Panc1 (cell line): ENCODE measurements at regions not wholly inside any gene's neighbourhood (a gene's known extent, or its start where the extent isn't known, plus 50 kb on each side); places are given as distances from the start of the nearest gene placed in this dataset.

Experiments used
- ATAC-seq: fragments of 200-7000 bp; cut with Tn5 transposase; 2 replicates; pipeline ENCODE4 v1.9.1; 2020; ENCODE audit warnings: mild to moderate bottlenecking, moderate library complexity
- BruUV-seq: library from RNA; stranded (reverse); fragments of 400-500 nt; replicated peaks from 2 replicates; lab custom pipeline; 2021; lab: Mats Ljungman, UMichigan
- CTCF ChIA-PET: fragments of 300-600 bp; sonication (Branson Sonifier 250); formaldehyde crosslinking; loops from one replicate; lab custom pipeline; 2022; ENCODE audit warnings: antibody characterized with exemption; lab: Charles Lee
- POLR2A ChIA-PET: fragments of 300-600 bp; sonication (Branson Sonifier 250); formaldehyde crosslinking; loops from one replicate; lab custom pipeline; 2022; ENCODE audit warnings: antibody characterized with exemption; lab: Charles Lee
- DNase-seq: peaks from one replicate; pipeline ENCODE4 v3.0.0-alpha.2; 2010; ENCODE audit warnings: low read depth, low spot score
- H3K27ac ChIP-seq: 2 replicates; pipeline ENCODE4 v1.5.1; 2011; ENCODE audit warnings: mild to moderate bottlenecking, low read length, inconsistent platforms
- H3K27me3 ChIP-seq: fragments of 200-500 bp; sonication (Bioruptor generic); 2 replicates; pipeline ENCODE4 v1.6.0; 2014; ENCODE audit warnings: low read length, inconsistent platforms; ENCODE audit not compliant: control insufficient read depth, insufficient read depth
- H3K36me3 ChIP-seq: fragments of 200-500 bp; sonication (Bioruptor generic); 2 replicates; pipeline ENCODE4 v1.5.1; 2014; ENCODE audit warnings: inconsistent platforms, mild to moderate bottlenecking, low read length, moderate library complexity; ENCODE audit not compliant: control insufficient read depth, insufficient read depth
- H3K4me1 ChIP-seq: 2 replicates; pipeline ENCODE4 v1.5.1; 2011; ENCODE audit warnings: inconsistent platforms, mild to moderate bottlenecking, low read length, moderate library complexity; ENCODE audit not compliant: control insufficient read depth, insufficient read depth
- H3K4me3 ChIP-seq, 2 experiments: 2 replicates each; pipeline ENCODE4 v1.5.1; 2011 to 2012; ENCODE audit warnings: low read depth in 2 of 2, low read length in 2 of 2, mild to moderate bottlenecking in 2 of 2, inconsistent platforms in 1 of 2, moderate library complexity in 1 of 2
- H3K9me3 ChIP-seq: fragments of 200-500 bp; sonication (Bioruptor generic); 2 replicates; pipeline ENCODE4 v1.5.1; 2014; ENCODE audit warnings: low read depth, mild to moderate bottlenecking, inconsistent platforms, low read length, moderate library complexity; ENCODE audit not compliant: control insufficient read depth, insufficient read depth
- CTCF ChIP-seq: fragments of 450-650 bp; IDR thresholded peaks from 2 replicates; pipeline ENCODE4 v1.5.1; 2017; ENCODE audit warnings: mild to moderate bottlenecking
- POLR2AphosphoS5 ChIP-seq: IDR thresholded peaks from 2 replicates; pipeline ENCODE4 v1.6.1; 2012; ENCODE audit warnings: mild to moderate bottlenecking, low read depth, low read length, moderate library complexity
- REST ChIP-seq, 2 experiments: IDR thresholded peaks; 2 replicates each; pipeline ENCODE4 v1.6.1; 2011 to 2012; ENCODE audit warnings: low read depth in 2 of 2, control low read depth in 1 of 2, low read length in 1 of 2, mild to moderate bottlenecking in 1 of 2, moderate library complexity in 1 of 2; ENCODE audit not compliant: insufficient read depth in 1 of 2
- SIN3A ChIP-seq: IDR thresholded peaks from 2 replicates; pipeline ENCODE4 v1.6.1; 2012; ENCODE audit warnings: low read depth, mild to moderate bottlenecking, low read length, moderate library complexity, borderline replicate concordance; ENCODE audit not compliant: insufficient read depth
- TCF7L2 ChIP-seq: IDR thresholded peaks from 2 replicates; pipeline ENCODE4 v1.6.1; 2011; ENCODE audit warnings: mild to moderate bottlenecking, low read depth, low read length, inconsistent platforms
- in situ Hi-C: cut with HindIII; loops from 2 replicates; pipeline ENCODE4 v1.10.0; 2016; ENCODE audit warnings: low sequenced_read_pairs, low pct_unique_long_range_greater_than_20kb
- intact Hi-C: fragments of 100-400 bp; cut with micrococcal nuclease; formaldehyde crosslinking; loops from one replicate; pipeline ENCODE4 v1.10.0; 2022; ENCODE audit not compliant: unreplicated experiment

- Histone ChIP-seq H3K27me3 (no peaks in the 10 kb centered on the region), H3K4me1 (no peaks in the 10 kb centered on the region), H3K36me3 (no peaks in the 10 kb centered on the region), H3K9me3 (no peaks in the 10 kb centered on the region), H3K4me3 (no peak overlapping the region), H3K27ac (no peak overlapping the region)
- CTCF ChIA-PET, result no interaction called here
- POLR2A ChIA-PET, result no interaction called here
- in situ Hi-C loops, result no loop called here
- intact Hi-C loops, result no loop called here
- TF ChIP-seq TCF7L2 (no peak), CTCF (no peak), REST (IDR thresholded peaks at IDR 0.05; ENCODE audit: insufficient read depth in 1 of 2, low read depth in 2 of 2, low read length in 1 of 2) (no peak), SIN3A (no peak)
- ATAC-seq, result no peak
- no TSS peak for BruUV-seq
- DNase-seq, result no peak
These were observed 85.6 kb upstream of the SPOPL start for GRCh38 chr2:138415985-138416384.

GRCh38 chr2:138418453-138418852, 83.1 kb upstream of the SPOPL start:
- Histone ChIP-seq H3K9me3 (no peaks in the 10 kb centered on the region), H3K27ac (no peak overlapping the region), H3K27me3 (no peaks in the 10 kb centered on the region), H3K4me1 (peaks cover 2% of the 10 kb centered on the region; the same call in 1 of the 2 replicates), H3K36me3 (no peaks in the 10 kb centered on the region; the same call in 1 of the 2 replicates), H3K4me3 (no peak overlapping the region)
- POLR2A ChIA-PET, result no interaction called here
- CTCF ChIA-PET, result no interaction called here
- no peak for TF ChIP-seq POLR2AphosphoS5
- no peak for TF ChIP-seq REST (IDR thresholded peaks at IDR 0.05; ENCODE audit: insufficient read depth in 1 of 2, low read depth in 2 of 2, low read length in 1 of 2)
- TF ChIP-seq SIN3A, result no peak
- TF ChIP-seq TCF7L2, result no peak
- TF ChIP-seq CTCF, result no peak
- in situ Hi-C loops (no loop called here), intact Hi-C loops (no loop called here)
- ATAC-seq (no peak), DNase-seq (no peak)
- no TSS peak for BruUV-seq
